Astrocyte (in vitro differentiated cells and primary cell): ENCODE measurements at regions not wholly inside any gene's neighbourhood (a gene's known extent, or its start where the extent isn't known, plus 50 kb on each side); places are given as distances from the start of the nearest gene placed in this dataset.
A peak's percentile ranks its signal among the peaks of the same experiment; 100 is the strongest.

Experiments used
- DNase-seq: peaks from one replicate; pipeline ENCODE4 v3.0.0-alpha.2; 2010; ENCODE audit warnings: low read depth
- FAIRE-seq: peaks from 2 replicates; lab custom pipeline; 2011; peaks lifted over from hg19 to GRCh38; lab: Jason Lieb, UNC
- H2AFZ ChIP-seq: 2 replicates; pipeline ENCODE4 v1.6.0; 2012; ENCODE audit warnings: low read depth, low read length, inconsistent platforms
- H3K27ac ChIP-seq: 2 replicates; pipeline ENCODE4 v1.5.1; 2011; ENCODE audit warnings: low read depth, low read length, inconsistent platforms
- H3K27me3 ChIP-seq: 2 replicates; pipeline ENCODE4 v1.6.0; 2011; ENCODE audit warnings: low read length, inconsistent platforms; ENCODE audit not compliant: insufficient read depth
- H3K36me3 ChIP-seq: 2 replicates; pipeline ENCODE4 v1.5.1; 2011; ENCODE audit warnings: low read length, inconsistent platforms; ENCODE audit not compliant: insufficient read depth
- H3K4me1 ChIP-seq: 2 replicates; pipeline ENCODE4 v1.5.1; 2011; ENCODE audit warnings: low read length, inconsistent platforms; ENCODE audit not compliant: insufficient read depth
- H3K4me2 ChIP-seq: 2 replicates; pipeline ENCODE4 v1.6.0; 2012; ENCODE audit warnings: low read length, inconsistent platforms
- H3K4me3 ChIP-seq: 2 replicates; pipeline ENCODE4 v1.5.1; 2011; ENCODE audit warnings: low read depth, mild to moderate bottlenecking, low read length, inconsistent platforms; ENCODE audit not compliant: insufficient read depth
- H3K79me2 ChIP-seq: 2 replicates; pipeline ENCODE4 v1.6.0; 2012; ENCODE audit warnings: mild to moderate bottlenecking, low read length, inconsistent platforms; ENCODE audit not compliant: insufficient read depth
- H3K9ac ChIP-seq: 2 replicates; pipeline ENCODE4 v1.6.0; 2012; ENCODE audit warnings: mild to moderate bottlenecking, low read length, inconsistent platforms
- H3K9me3 ChIP-seq: 2 replicates; pipeline ENCODE4 v1.5.1; 2012; ENCODE audit warnings: low read depth, mild to moderate bottlenecking, low read length, inconsistent platforms; ENCODE audit not compliant: insufficient read depth
- H4K20me1 ChIP-seq: 2 replicates; pipeline ENCODE4 v1.6.0; 2012; ENCODE audit warnings: low read length, inconsistent platforms; ENCODE audit not compliant: insufficient read depth
- H3K27ac Mint-ChIP-seq: one replicate; pipeline ENCODE4 v1.8.0; 2021; ENCODE audit warnings: mild to moderate bottlenecking, mixed read lengths; ENCODE audit not compliant: unreplicated experiment
- H3K27me3 Mint-ChIP-seq: one replicate; pipeline ENCODE4 v1.8.0; 2021; ENCODE audit warnings: low read depth, mixed read lengths; ENCODE audit not compliant: unreplicated experiment
- H3K36me3 Mint-ChIP-seq: one replicate; pipeline ENCODE4 v1.8.0; 2021; ENCODE audit warnings: low read depth, mixed read lengths; ENCODE audit not compliant: unreplicated experiment
- H3K4me1 Mint-ChIP-seq: one replicate; pipeline ENCODE4 v1.8.0; 2021; ENCODE audit warnings: low read depth, mixed read lengths; ENCODE audit not compliant: unreplicated experiment
- H3K4me3 Mint-ChIP-seq: one replicate; pipeline ENCODE4 v1.8.0; 2021; ENCODE audit warnings: mild to moderate bottlenecking, moderate library complexity, mixed read lengths; ENCODE audit not compliant: unreplicated experiment
- H3K9me3 Mint-ChIP-seq: one replicate; pipeline ENCODE4 v1.8.0; 2021; ENCODE audit warnings: mild to moderate bottlenecking, mixed read lengths; ENCODE audit not compliant: unreplicated experiment
- CTCF ChIP-seq: IDR thresholded peaks from 2 replicates; pipeline ENCODE4 v1.5.1; 2011; ENCODE audit warnings: low read depth, mild to moderate bottlenecking, inconsistent platforms, low read length, moderate library complexity; ENCODE audit not compliant: insufficient read depth
- EZH2 ChIP-seq: IDR thresholded peaks from 2 replicates; pipeline ENCODE4 v1.6.1; 2012; ENCODE audit warnings: mild to moderate bottlenecking, low read length, inconsistent platforms; ENCODE audit not compliant: insufficient read depth

- peak overlapping the region; percentile 22 for H3K9ac ChIP-seq
- H3K9me3 Mint-ChIP-seq: peaks cover 2% of the 10 kb centered on the region
- H3K36me3 Mint-ChIP-seq: peaks cover 5% of the 10 kb centered on the region
- no peaks in the 10 kb centered on the region for H3K36me3 ChIP-seq
- peak; percentile 94 for DNase-seq
- no peaks in the 10 kb centered on the region for H3K79me2 ChIP-seq
- H3K4me1 Mint-ChIP-seq: peaks cover 18% of the 10 kb centered on the region
- no peaks in the 10 kb centered on the region for H3K9me3 ChIP-seq
- TF ChIP-seq EZH2 (no peak), CTCF (no peak)
- peak overlapping the region; percentile 59 for H3K4me2 ChIP-seq
- H3K27ac Mint-ChIP-seq: peak overlapping the region; percentile 85
- H3K4me3 ChIP-seq: no peak overlapping the region
- H3K4me1 ChIP-seq: peaks cover 22% of the 10 kb centered on the region
- peak overlapping the region; percentile 51 for H2AFZ ChIP-seq
- no peaks in the 10 kb centered on the region for H3K27me3 ChIP-seq
- no peak overlapping the region for H3K4me3 Mint-ChIP-seq
- H3K27me3 Mint-ChIP-seq: no peaks in the 10 kb centered on the region
- peak overlapping the region; percentile 19 for H3K27ac ChIP-seq
- peak; percentile 66 for FAIRE-seq
- H4K20me1 ChIP-seq: no peaks in the 10 kb centered on the region
Observed at GRCh38 chr4:26171941-26172340, 148.9 kb upstream of the RBPJ start.

GRCh38 chr4:26173619-26174018, 147.2 kb upstream of the RBPJ start:
- H3K4me2 ChIP-seq: peak overlapping the region; percentile 4
- DNase-seq (peak; percentile 62), FAIRE-seq (no peak)
- H3K9ac ChIP-seq: no peak overlapping the region
- no peaks in the 10 kb centered on the region for H3K27me3 Mint-ChIP-seq
- no peaks in the 10 kb centered on the region for H4K20me1 ChIP-seq
- no peak overlapping the region for H3K27ac ChIP-seq
- no peak overlapping the region for H2AFZ ChIP-seq
- H3K9me3 Mint-ChIP-seq: peaks cover 2% of the 10 kb centered on the region
- H3K4me1 Mint-ChIP-seq: peaks cover 20% of the 10 kb centered on the region
- no peaks in the 10 kb centered on the region for H3K9me3 ChIP-seq
- H3K36me3 ChIP-seq: no peaks in the 10 kb centered on the region
- H3K79me2 ChIP-seq: no peaks in the 10 kb centered on the region
- H3K4me3 Mint-ChIP-seq: no peak overlapping the region
- peaks cover 5% of the 10 kb centered on the region for H3K36me3 Mint-ChIP-seq
- TF ChIP-seq EZH2 (no peak), CTCF (no peak)
- no peak overlapping the region for H3K4me3 ChIP-seq
- no peak overlapping the region for H3K27ac Mint-ChIP-seq
- peaks cover 22% of the 10 kb centered on the region for H3K4me1 ChIP-seq
- H3K27me3 ChIP-seq: no peaks in the 10 kb centered on the region

- TF ChIP-seq CTCF (no peak), EZH2 (no peak)
- FAIRE-seq (no peak), DNase-seq (no peak)
- Histone ChIP-seq H3K27me3 (no peaks in the 10 kb centered on the region), H3K4me3 (no peak overlapping the region), H3K9ac (no peak overlapping the region), H4K20me1 (no peaks in the 10 kb centered on the region), H3K9me3 (no peaks in the 10 kb centered on the region), H3K79me2 (no peaks in the 10 kb centered on the region), H3K4me1 (peaks cover 22% of the 10 kb centered on the region), H3K27ac (no peak overlapping the region), H3K36me3 (no peaks in the 10 kb centered on the region), H3K4me2 (peak overlapping the region; percentile 4), H2AFZ (no peak overlapping the region)
- H3K27ac Mint-ChIP-seq: no peak overlapping the region
- no peak overlapping the region for H3K4me3 Mint-ChIP-seq
- no peaks in the 10 kb centered on the region for H3K27me3 Mint-ChIP-seq
- peaks cover 20% of the 10 kb centered on the region for H3K4me1 Mint-ChIP-seq
- H3K9me3 Mint-ChIP-seq: peaks cover 2% of the 10 kb centered on the region
- peaks cover 5% of the 10 kb centered on the region for H3K36me3 Mint-ChIP-seq
Observed at GRCh38 chr4:26174027-26174426, 146.8 kb upstream of the RBPJ start.
